Smooth muscle cell (in vitro differentiated cells): ENCODE measurements at regions not wholly inside any gene's neighbourhood (a gene's known extent, or its start where the extent isn't known, plus 50 kb on each side); places are given as distances from the start of the nearest gene placed in this dataset.

Source experiments
- DNase-seq: peaks from one replicate; lab custom pipeline; 2025; ENCODE audit not compliant: unreplicated experiment; lab: John Stamatoyannopoulos, UW
- H2AFZ ChIP-seq: fragments of 200-600 bp; sonication (generic); 2 replicates; pipeline ENCODE4 v1.6.0; 2016; ENCODE audit warnings: antibody characterized with exemption, low read depth, mild to moderate bottlenecking
- H3F3A ChIP-seq: fragments of 200-600 bp; sonication (generic); 2 replicates; pipeline ENCODE4 v1.6.0; 2017; ENCODE audit warnings: antibody characterized with exemption, low read depth
- H3K27ac ChIP-seq: fragments of 200-600 bp; sonication (generic); 2 replicates; pipeline ENCODE4 v1.5.1; 2016; ENCODE audit warnings: low read depth, mild to moderate bottlenecking
- H3K27me3 ChIP-seq: fragments of 200-600 bp; sonication (generic); 2 replicates; pipeline ENCODE4 v1.6.1; 2016; ENCODE audit warnings: low read depth, mild to moderate bottlenecking
- H3K36me3 ChIP-seq: fragments of 200-600 bp; sonication (generic); 2 replicates; pipeline ENCODE4 v1.5.1; 2016; ENCODE audit warnings: low read depth
- H3K4me1 ChIP-seq: fragments of 200-600 bp; sonication (generic); 2 replicates; pipeline ENCODE4 v1.5.1; 2016; ENCODE audit warnings: low read depth
- H3K4me2 ChIP-seq: fragments of 200-600 bp; sonication (generic); 2 replicates; pipeline ENCODE4 v1.6.0; 2016; ENCODE audit warnings: mild to moderate bottlenecking
- H3K4me3 ChIP-seq: fragments of 200-600 bp; sonication (generic); 2 replicates; pipeline ENCODE4 v1.5.1; 2016; ENCODE audit warnings: mild to moderate bottlenecking
- H3K79me2 ChIP-seq: fragments of 200-600 bp; sonication (generic); 2 replicates; pipeline ENCODE4 v1.6.0; 2016; ENCODE audit warnings: low read depth, mild to moderate bottlenecking
- H3K9ac ChIP-seq: fragments of 200-600 bp; sonication (generic); 2 replicates; pipeline ENCODE4 v1.6.0; 2016; ENCODE audit warnings: low read depth
- H3K9me3 ChIP-seq: fragments of 200-600 bp; sonication (generic); replicated peaks from 2 replicates; pipeline ENCODE4 v1.5.1; 2016; ENCODE audit warnings: low read depth
- H4K20me1 ChIP-seq: fragments of 200-600 bp; sonication (generic); 2 replicates; pipeline ENCODE4 v1.6.0; 2016; ENCODE audit warnings: low read depth
- CTCF ChIP-seq: fragments of 200-600 bp; sonication (generic); IDR thresholded peaks from 2 replicates; pipeline ENCODE4 v1.5.1; 2017; ENCODE audit warnings: borderline replicate concordance, mild to moderate bottlenecking, antibody characterized with exemption; ENCODE audit not compliant: insufficient read depth, poor library complexity, severe bottlenecking
- WGBS: methylation state at CpG from one replicate; pipeline ENCODE4 v1.1.7; 2016; ENCODE audit warnings: low lambda C conversion rate; 5-methylcytosine and 5-hydroxymethylcytosine counted together

- Histone ChIP-seq H3K9ac (no peak overlapping the region), H3K27ac (no peak overlapping the region), H3K79me2 (no peaks in the 10 kb centered on the region), H3K36me3 (no peaks in the 10 kb centered on the region), H3K9me3 (no peaks in the 10 kb centered on the region), H3K4me2 (no peak overlapping the region), H4K20me1 (no peaks in the 10 kb centered on the region), H3K4me3 (no peak overlapping the region), H3K27me3 (peaks cover 19% of the 10 kb centered on the region), H2AFZ (no peak overlapping the region), H3K4me1 (no peaks in the 10 kb centered on the region), H3F3A (no peaks in the 10 kb centered on the region)
- TF ChIP-seq CTCF, result no peak
- no peak for DNase-seq
- WGBS, result 88% methylated on average over 5 of the region's 5 CpGs
These were observed 179.5 kb downstream of the MRPL39 start for GRCh38 chr21:25427828-25428227.

GRCh38 chr21:25426580-25426979, 180.7 kb downstream of the MRPL39 start:
- 86% methylated on average over 4 of the region's 4 CpGs for WGBS
- no peaks in the 10 kb centered on the region for H3K79me2 ChIP-seq
- no peaks in the 10 kb centered on the region for H4K20me1 ChIP-seq
- TF ChIP-seq CTCF, result no peak
- H3K4me1 ChIP-seq, result no peaks in the 10 kb centered on the region
- no peak overlapping the region for H2AFZ ChIP-seq
- no peak overlapping the region for H3K4me2 ChIP-seq
- H3K27me3 ChIP-seq, result peaks cover 25% of the 10 kb centered on the region
- H3K9me3 ChIP-seq, result no peaks in the 10 kb centered on the region
- no peaks in the 10 kb centered on the region for H3F3A ChIP-seq
- H3K27ac ChIP-seq, result no peak overlapping the region
- H3K4me3 ChIP-seq, result no peak overlapping the region
- DNase-seq, result no peak
- H3K9ac ChIP-seq, result no peak overlapping the region
- H3K36me3 ChIP-seq, result no peaks in the 10 kb centered on the region

GRCh38 chr21:25425156-25425555, 182.1 kb downstream of the MRPL39 start:
- Histone ChIP-seq H3K4me1 (no peaks in the 10 kb centered on the region), H3K27me3 (peaks cover 25% of the 10 kb centered on the region), H3K4me3 (no peak overlapping the region), H3F3A (no peaks in the 10 kb centered on the region), H3K36me3 (no peaks in the 10 kb centered on the region), H3K9ac (no peak overlapping the region), H2AFZ (no peak overlapping the region), H3K27ac (no peak overlapping the region), H3K79me2 (no peaks in the 10 kb centered on the region), H3K9me3 (no peaks in the 10 kb centered on the region), H4K20me1 (no peaks in the 10 kb centered on the region), H3K4me2 (no peak overlapping the region)
- TF ChIP-seq CTCF, result no peak
- no peak for DNase-seq
- 86% methylated on average over 2 of the region's 2 CpGs for WGBS

GRCh38 chr21:25424634-25425033, 182.6 kb downstream of the MRPL39 start:
- no peak for TF ChIP-seq CTCF

More at GRCh38 chr21:25424634-25425033, 182.6 kb downstream of the MRPL39 start:
- Histone ChIP-seq H3K79me2 (no peaks in the 10 kb centered on the region), H3K9me3 (no peaks in the 10 kb centered on the region), H3K4me3 (no peak overlapping the region), H3K9ac (no peak overlapping the region), H3K27ac (no peak overlapping the region), H3K4me2 (no peak overlapping the region), H3F3A (no peaks in the 10 kb centered on the region), H3K27me3 (peaks cover 25% of the 10 kb centered on the region), H3K36me3 (no peaks in the 10 kb centered on the region), H4K20me1 (no peaks in the 10 kb centered on the region), H3K4me1 (no peaks in the 10 kb centered on the region), H2AFZ (no peak overlapping the region)
- no peak for DNase-seq
- 86% methylated on average over 2 of the region's 2 CpGs for WGBS
